ENCODE measurements at regions not wholly inside any gene's neighbourhood (a gene's known extent, or its start where the extent isn't known, plus 50 kb on each side); places are given as distances from the start of the nearest gene placed in this dataset.

GRCh38 chrX:117510453-117510852, 606.2 kb downstream of the KLHL13 start:
- Histone ChIP-seq H4K20me1 (ENCODE audit: control insufficient read depth, insufficient read depth, insufficient read length) (no peaks in the 10 kb centered on the region), H4K8ac (replicated peaks; ENCODE audit: insufficient read length, low read depth, low read length) (no peak overlapping the region), H3K27me3 (ENCODE audit: insufficient read depth, low read length) (no peaks in the 10 kb centered on the region), H3K9me3 (ENCODE audit: control insufficient read depth, low read depth, low read length) (no peaks in the 10 kb centered on the region), H3K79me2 (ENCODE audit: insufficient read depth, low read length) (no peaks in the 10 kb centered on the region), H2BK5ac (ENCODE audit: insufficient read length, low read length) (no peak overlapping the region), H2BK12ac (ENCODE audit: insufficient read length, low read depth, low read length) (no peak overlapping the region), H2BK120ac (ENCODE audit: low read depth, low read length, poor library complexity, severe bottlenecking) (no peak overlapping the region), H3K4me2 (ENCODE audit: insufficient read depth, insufficient read length, low read length) (no peak overlapping the region), H3K56ac (ENCODE audit: insufficient read length, low read depth, low read length) (no peak overlapping the region), H3K23me2 (ENCODE audit: insufficient read length, low read depth, low read length, poor library complexity, severe bottlenecking) (no peaks in the 10 kb centered on the region), H3K9ac (ENCODE audit: extremely low read depth, insufficient read length, low read length) (no peak overlapping the region), H3K79me1 (ENCODE audit: insufficient read depth, low read depth, low read length, poor library complexity, severe bottlenecking) (no peaks in the 10 kb centered on the region), H3K18ac (ENCODE audit: insufficient read length, low read depth, low read length) (no peak overlapping the region), H2BK20ac (ENCODE audit: low read depth, low read length, poor library complexity, severe bottlenecking) (no peak overlapping the region), H4K91ac (ENCODE audit: insufficient read length, low read depth, low read length) (no peak overlapping the region), H4K5ac (ENCODE audit: insufficient read length, low read depth, low read length) (no peak overlapping the region), H3K14ac (ENCODE audit: insufficient read depth, low read length) (no peak overlapping the region), H2AK5ac (ENCODE audit: insufficient read length, low read length) (no peak overlapping the region), H3K4me1 (ENCODE audit: insufficient read depth, low read length) (no peaks in the 10 kb centered on the region), H3K4ac (ENCODE audit: low read depth, low read length) (no peak overlapping the region), H3K23ac (ENCODE audit: insufficient read length, low read depth, low read length) (no peak overlapping the region), H2AFZ (ENCODE audit: low read length) (no peak overlapping the region), H3T11ph (ENCODE audit: low read length) (no peak overlapping the region), H2BK15ac (ENCODE audit: low read depth, low read length) (no peak overlapping the region), H3K27ac (ENCODE audit: insufficient read length, low read depth, low read length) (no peak overlapping the region)
- H3K9me3 Mint-ChIP-seq: peaks cover 1 to 4% of the 10 kb centered on the region in 2 experiments; a peak in 4 of 5 replicates
- TF ChIP-seq, protein P1, sequence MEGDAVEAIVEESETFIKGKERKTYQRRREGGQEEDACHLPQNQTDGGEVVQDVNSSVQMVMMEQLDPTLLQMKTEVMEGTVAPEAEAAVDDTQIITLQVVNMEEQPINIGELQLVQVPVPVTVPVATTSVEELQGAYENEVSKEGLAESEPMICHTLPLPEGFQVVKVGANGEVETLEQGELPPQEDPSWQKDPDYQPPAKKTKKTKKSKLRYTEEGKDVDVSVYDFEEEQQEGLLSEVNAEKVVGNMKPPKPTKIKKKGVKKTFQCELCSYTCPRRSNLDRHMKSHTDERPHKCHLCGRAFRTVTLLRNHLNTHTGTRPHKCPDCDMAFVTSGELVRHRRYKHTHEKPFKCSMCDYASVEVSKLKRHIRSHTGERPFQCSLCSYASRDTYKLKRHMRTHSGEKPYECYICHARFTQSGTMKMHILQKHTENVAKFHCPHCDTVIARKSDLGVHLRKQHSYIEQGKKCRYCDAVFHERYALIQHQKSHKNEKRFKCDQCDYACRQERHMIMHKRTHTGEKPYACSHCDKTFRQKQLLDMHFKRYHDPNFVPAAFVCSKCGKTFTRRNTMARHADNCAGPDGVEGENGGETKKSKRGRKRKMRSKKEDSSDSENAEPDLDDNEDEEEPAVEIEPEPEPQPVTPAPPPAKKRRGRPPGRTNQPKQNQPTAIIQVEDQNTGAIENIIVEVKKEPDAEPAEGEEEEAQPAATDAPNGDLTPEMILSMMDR (conservative IDR thresholded peaks at IDR 0.05): peak; percentile 85
- H3K27ac Mint-ChIP-seq: no peak overlapping the region; a peak in 1 of 7 replicates
- DNase-seq: no peak
- no peaks in the 10 kb centered on the region for H3K27me3 Mint-ChIP-seq (ENCODE audit: low read depth)
- H3K4me1 Mint-ChIP-seq: peaks cover 0 to 2% of the 10 kb centered on the region in 2 experiments; a peak in 1 of 4 replicates
- no peak overlapping the region for H3K4me3 Mint-ChIP-seq
- no CpG with 5 or more reads among the region's 3 CpGs for WGBS (ENCODE audit: extremely low coverage, insufficient read length, low lambda C conversion rate)
- H3K36me3 Mint-ChIP-seq (ENCODE audit: insufficient read depth in 1 of 3, low read depth in 3 of 3): peaks cover under 1 to 1% (median under 1%) of the 10 kb centered on the region in 3 experiments; a peak in 4 of 7 replicates
